SK-N-SH treated with all-trans-retinoic acid at 6 μM for 48 hours (cell line): ENCODE measurements at regions not wholly inside any gene's neighbourhood (a gene's known extent, or its start where the extent isn't known, plus 50 kb on each side); places are given as distances from the start of the nearest gene placed in this dataset.

Source experiments
- ATAC-seq: fragments of 200-7000 bp; cut with Tn5 transposase; 3 replicates; pipeline ENCODE4 v1.9.1; 2020; ENCODE audit warnings: mild to moderate bottlenecking, moderate library complexity
- ARNTL ChIP-seq: fragments of 450-650 bp; formaldehyde crosslinking; IDR thresholded peaks from 2 replicates; pipeline ENCODE4 v1.5.0; 2020; ENCODE audit warnings: low read depth, mild to moderate bottlenecking, moderate library complexity, borderline replicate concordance
- BACH2 ChIP-seq: fragments of 250-450 bp; sonication (Bioruptor Pico); IDR thresholded peaks from 2 replicates; pipeline ENCODE4 v1.9.0; 2021; ENCODE audit warnings: mild to moderate bottlenecking, borderline replicate concordance
- CSDC2 ChIP-seq: fragments of 250-450 bp; sonication (Bioruptor Pico); IDR thresholded peaks from 2 replicates; pipeline ENCODE4 v1.5.0; 2020; ENCODE audit warnings: mild to moderate bottlenecking, moderate library complexity
- CSRNP3 ChIP-seq: fragments of 250-450 bp; sonication (Bioruptor Pico); IDR thresholded peaks from 2 replicates; pipeline ENCODE4 v1.5.1; 2021; ENCODE audit warnings: mild to moderate bottlenecking, moderate library complexity
- ESRRG ChIP-seq: fragments of 250-450 bp; sonication (Bioruptor Pico); IDR thresholded peaks from 2 replicates; pipeline ENCODE4 v1.6.1; 2021; ENCODE audit warnings: mild to moderate bottlenecking
- GLIS3 ChIP-seq: fragments of 250-450 bp; sonication (Bioruptor Pico); IDR thresholded peaks from 2 replicates; pipeline ENCODE4 v1.5.0; 2020; ENCODE audit warnings: mild to moderate bottlenecking, moderate library complexity
- ISL1 ChIP-seq: fragments of 250-450 bp; sonication (Bioruptor Pico); IDR thresholded peaks from 2 replicates; pipeline ENCODE4 v2.1.2; 2022; ENCODE audit warnings: mild to moderate bottlenecking, moderate library complexity
- PATZ1 ChIP-seq: fragments of 250-450 bp; sonication (Bioruptor Pico); IDR thresholded peaks from 2 replicates; pipeline ENCODE4 v1.8.0; 2020; ENCODE audit warnings: mild to moderate bottlenecking, moderate library complexity, borderline replicate concordance
- PPARA ChIP-seq: fragments of 250-450 bp; sonication (Bioruptor Pico); IDR thresholded peaks from 2 replicates; pipeline ENCODE4 v1.5.0; 2020; ENCODE audit warnings: mild to moderate bottlenecking, borderline replicate concordance
- RARB ChIP-seq: fragments of 250-450 bp; sonication (Bioruptor Pico); IDR thresholded peaks from 2 replicates; pipeline ENCODE4 v1.8.0; 2021; ENCODE audit warnings: mild to moderate bottlenecking, moderate library complexity
- SNAI2 ChIP-seq: fragments of 250-450 bp; sonication (Bioruptor Pico); IDR thresholded peaks from 2 replicates; pipeline ENCODE4 v1.5.0; 2020; ENCODE audit warnings: mild to moderate bottlenecking, moderate library complexity
- TCF4 ChIP-seq: fragments of 250-450 bp; sonication (Bioruptor Pico); IDR thresholded peaks from 2 replicates; pipeline ENCODE4 v1.8.0; 2021; ENCODE audit warnings: mild to moderate bottlenecking, moderate library complexity, borderline replicate concordance
- TSHZ2 ChIP-seq: fragments of 250-450 bp; sonication (Bioruptor Pico); IDR thresholded peaks from 2 replicates; pipeline ENCODE4 v1.5.0; 2020; ENCODE audit warnings: mild to moderate bottlenecking, moderate library complexity
- ZC3H10 ChIP-seq: fragments of 250-450 bp; sonication (Bioruptor Pico); IDR thresholded peaks from 2 replicates; pipeline ENCODE4 v1.5.1; 2021; ENCODE audit warnings: mild to moderate bottlenecking, moderate library complexity
- ZFP3 ChIP-seq: fragments of 250-450 bp; sonication (Bioruptor Pico); IDR thresholded peaks from 2 replicates; pipeline ENCODE4 v1.5.0; 2020; ENCODE audit warnings: mild to moderate bottlenecking, moderate library complexity
- ZFP30 ChIP-seq: fragments of 450-650 bp; formaldehyde crosslinking; IDR thresholded peaks from 2 replicates; pipeline ENCODE4 v1.5.0; 2022; ENCODE audit warnings: mild to moderate bottlenecking, moderate library complexity
- ZNF70 ChIP-seq: fragments of 450-650 bp; formaldehyde crosslinking; IDR thresholded peaks from 2 replicates; pipeline ENCODE4 v1.5.0; 2020; ENCODE audit warnings: mild to moderate bottlenecking, moderate library complexity
- ZNF8 ChIP-seq: fragments of 450-650 bp; formaldehyde crosslinking; IDR thresholded peaks from 2 replicates; pipeline ENCODE4 v1.5.0; 2020; ENCODE audit warnings: mild to moderate bottlenecking, moderate library complexity
- TF ChIP-seq, protein P1 (sequence below): fragments of 250-450 bp; sonication (Bioruptor Pico); IDR thresholded peaks from 2 replicates; pipeline ENCODE4 v1.8.0; 2021; ENCODE audit warnings: low read depth, mild to moderate bottlenecking, moderate library complexity, borderline replicate concordance

DNA sequence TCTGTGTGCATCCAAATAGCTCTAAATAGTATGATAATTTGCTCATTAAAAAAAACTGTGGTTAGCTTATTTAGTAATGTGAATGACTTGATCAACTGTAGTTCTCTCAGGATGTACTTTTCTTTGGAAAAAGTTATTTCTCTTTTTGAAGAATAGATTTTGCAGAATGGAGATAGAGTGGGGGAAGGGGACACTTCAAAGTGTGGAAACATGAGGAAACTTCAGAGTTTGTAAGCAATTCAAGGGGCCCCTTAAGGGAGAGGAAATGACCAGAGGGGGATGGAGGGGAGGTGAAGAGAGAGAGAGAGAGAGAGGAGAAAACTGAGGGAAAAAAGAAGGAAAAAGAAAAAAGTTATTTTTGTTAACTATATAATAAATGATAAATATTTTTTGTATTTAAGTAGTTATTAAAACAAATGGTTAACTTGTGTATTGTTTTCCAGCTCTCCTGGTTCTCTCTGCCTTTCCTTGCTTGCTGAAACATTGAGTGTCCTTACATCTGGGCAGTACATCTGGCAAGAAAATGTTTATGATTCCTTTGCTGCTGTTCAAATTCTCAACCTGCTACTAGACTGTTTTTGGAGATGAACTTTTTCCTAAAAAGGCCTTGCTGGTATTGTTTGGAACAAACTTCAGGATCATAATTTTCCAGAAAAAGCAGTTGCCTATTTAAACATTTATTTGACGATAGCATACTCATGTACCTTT is 497.5 kb upstream of the CITED2 start:
- ATAC-seq: no peak
- TF ChIP-seq ARNTL (CRISPR knock-in tag): no peak
- no peak for TF ChIP-seq BACH2 (CRISPR knock-in tag)
- TF ChIP-seq ZFP3: no peak
- TF ChIP-seq TSHZ2: no peak
- TF ChIP-seq, protein P1, sequence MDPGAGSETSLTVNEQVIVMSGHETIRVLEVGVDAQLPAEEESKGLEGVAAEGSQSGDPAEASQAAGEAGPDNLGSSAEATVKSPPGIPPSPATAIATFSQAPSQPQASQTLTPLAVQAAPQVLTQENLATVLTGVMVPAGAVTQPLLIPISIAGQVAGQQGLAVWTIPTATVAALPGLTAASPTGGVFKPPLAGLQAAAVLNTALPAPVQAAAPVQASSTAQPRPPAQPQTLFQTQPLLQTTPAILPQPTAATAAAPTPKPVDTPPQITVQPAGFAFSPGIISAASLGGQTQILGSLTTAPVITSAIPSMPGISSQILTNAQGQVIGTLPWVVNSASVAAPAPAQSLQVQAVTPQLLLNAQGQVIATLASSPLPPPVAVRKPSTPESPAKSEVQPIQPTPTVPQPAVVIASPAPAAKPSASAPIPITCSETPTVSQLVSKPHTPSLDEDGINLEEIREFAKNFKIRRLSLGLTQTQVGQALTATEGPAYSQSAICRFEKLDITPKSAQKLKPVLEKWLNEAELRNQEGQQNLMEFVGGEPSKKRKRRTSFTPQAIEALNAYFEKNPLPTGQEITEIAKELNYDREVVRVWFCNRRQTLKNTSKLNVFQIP: no peak
- no peak for TF ChIP-seq GLIS3
- no peak for TF ChIP-seq ESRRG (CRISPR knock-in tag)
- TF ChIP-seq PATZ1: no peak

GRCh38 chr6:139871165-139871710 is 496.8 kb upstream of the CITED2 start:
- no peak for ATAC-seq
- TF ChIP-seq, protein P1: no peak
- TF ChIP-seq CSDC2 (CRISPR knock-in tag): no peak
- TF ChIP-seq ESRRG (CRISPR knock-in tag): no peak
- no peak for TF ChIP-seq PATZ1

- TF ChIP-seq ZNF8 (no peak), ESRRG (CRISPR knock-in tag) (no peak)
- ATAC-seq: no peak
Measured at GRCh38 chr6:139868576-139868975, 494.1 kb upstream of the CITED2 start.

DNA sequence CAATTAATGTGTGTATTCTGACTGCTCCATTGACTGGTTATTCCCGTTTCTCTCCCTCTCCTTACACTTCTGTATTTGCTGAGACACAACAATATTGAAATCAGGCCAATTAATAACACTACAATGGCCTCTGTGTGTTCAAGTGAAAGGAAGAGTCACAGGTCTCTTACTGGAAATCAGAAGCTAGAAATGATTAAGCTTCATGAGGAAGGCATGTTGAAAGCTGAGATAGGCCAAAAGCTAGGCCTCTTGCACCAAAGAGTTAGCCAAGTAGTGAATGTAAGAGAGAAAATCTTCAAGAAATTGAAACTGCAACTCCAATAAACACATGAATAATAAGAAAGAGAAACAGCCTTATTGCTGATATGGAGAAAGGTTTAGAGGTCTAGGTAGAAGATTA is 489.5 kb upstream of the CITED2 start:
- no peak for ATAC-seq
- TF ChIP-seq CSRNP3 (no peak), GLIS3 (no peak), PPARA (CRISPR knock-in tag) (no peak), ZFP30 (CRISPR knock-in tag) (no peak), CSDC2 (CRISPR knock-in tag) (no peak), ARNTL (CRISPR knock-in tag) (no peak), ZFP3 (no peak), SNAI2 (CRISPR knock-in tag) (no peak), RARB (CRISPR knock-in tag) (no peak), ISL1 (CRISPR knock-in tag) (no peak), TCF4 (CRISPR knock-in tag) (no peak), ZNF70 (no peak), ZC3H10 (CRISPR knock-in tag) (no peak), TSHZ2 (no peak), ZNF8 (no peak)
- TF ChIP-seq, protein P1: no peak
